AG20443 (cell line): ENCODE measurements at regions not wholly inside any gene's neighbourhood (a gene's known extent, or its start where the extent isn't known, plus 50 kb on each side); places are given as distances from the start of the nearest gene placed in this dataset.
"Not testable (repeated sequence)": the region's sequence is repeated elsewhere in the genome, so short reads cannot be mapped to it uniquely, and the experiment has no call there.

Experiments
- DNase-seq: peaks from one replicate; pipeline ENCODE4 v3.0.0; 2012; ENCODE audit warnings: low spot score, mixed read lengths

- DNase-seq, result no peak
Observed at GRCh38 chr2:167353605-167354280, 465.5 kb downstream of the XIRP2 start.

- DNase-seq, result no peak
Observed at GRCh38 chr2:167345559-167345958, 457.3 kb downstream of the XIRP2 start.

- DNase-seq, result no peak
Observed at GRCh38 chr2:167342769-167343168, 454.5 kb downstream of the XIRP2 start.

GRCh38 chr2:167340322-167340721 is 452.0 kb downstream of the XIRP2 start:
- no peak for DNase-seq

GRCh38 chr2:167336213-167336612 is 447.9 kb downstream of the XIRP2 start:
- no peak for DNase-seq

- DNase-seq, result no peak
Observed at GRCh38 chr2:167335541-167335992, 447.3 kb downstream of the XIRP2 start.

- DNase-seq, result no peak
Observed at GRCh38 chr2:167334146-167334742, 446.0 kb downstream of the XIRP2 start.

GRCh38 chr2:167333245-167333644 is 445.0 kb downstream of the XIRP2 start:
- no peak for DNase-seq

GRCh38 chr2:167332358-167332757 is 444.1 kb downstream of the XIRP2 start:
- no peak for DNase-seq

GRCh38 chr2:167331636-167332232 is 443.5 kb downstream of the XIRP2 start:
- no peak for DNase-seq

- not testable (repeated sequence) for DNase-seq
Observed at GRCh38 chr2:167328808-167329207, 440.5 kb downstream of the XIRP2 start.

- no peak for DNase-seq
Observed at GRCh38 chr2:167322795-167323194, 434.5 kb downstream of the XIRP2 start.

GRCh38 chr2:167318581-167318980 is 430.3 kb downstream of the XIRP2 start:
- DNase-seq, result no peak

- no peak for DNase-seq
Observed at GRCh38 chr2:167310442-167310841, 422.2 kb downstream of the XIRP2 start.
